ENCODE measurements at regions not wholly inside any gene's neighbourhood (a gene's known extent, or its start where the extent isn't known, plus 50 kb on each side); places are given as distances from the start of the nearest gene placed in this dataset.
"Not testable (repeated sequence)": the region's sequence is repeated elsewhere in the genome, so short reads cannot be mapped to it uniquely, and the experiment has no call there.

DNA sequence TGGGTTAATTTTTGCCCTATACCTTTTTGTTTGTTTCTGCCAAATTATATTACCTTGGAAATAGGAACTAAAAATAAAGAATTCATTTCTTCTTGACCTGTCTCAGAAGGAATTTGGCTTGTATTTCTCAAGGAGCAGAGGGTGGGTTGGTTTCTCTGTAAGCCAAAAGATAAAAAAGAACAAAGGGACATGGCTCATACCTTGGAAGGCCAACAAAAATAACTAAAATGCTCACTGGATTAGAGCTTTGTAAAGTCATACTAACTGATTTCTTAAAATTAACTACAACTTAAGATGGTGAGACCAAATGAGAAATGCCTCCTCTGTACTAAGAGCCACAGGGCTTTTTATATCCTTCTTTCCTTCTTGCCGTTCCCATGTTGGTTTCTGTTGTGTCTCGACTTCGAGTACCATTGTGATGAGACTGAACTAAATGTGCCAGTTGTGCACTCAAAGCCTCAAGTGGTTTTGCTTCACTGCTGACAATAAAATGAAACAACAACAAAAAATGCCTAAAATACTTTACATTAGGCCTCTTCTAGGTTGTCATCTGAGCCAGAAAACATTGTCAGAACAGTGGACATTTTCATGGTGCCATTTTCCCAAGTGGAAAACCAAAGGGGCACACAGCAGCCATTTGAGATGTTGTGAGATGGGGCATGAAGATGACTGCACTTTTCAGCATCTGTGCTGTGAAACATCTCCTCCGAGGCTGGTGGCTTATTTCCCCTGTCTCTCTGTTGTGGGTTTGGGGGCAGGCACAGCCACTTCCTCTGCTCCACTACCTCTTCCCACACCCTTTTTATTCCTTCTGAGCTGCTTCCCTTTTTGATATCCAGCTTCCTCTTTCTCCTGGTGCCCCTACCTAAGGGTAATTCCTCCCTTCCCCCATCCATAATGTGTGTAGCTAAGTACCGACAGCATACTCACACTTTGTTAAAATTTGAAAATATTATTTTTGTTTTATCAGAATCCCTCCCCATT lies 51.8 kb upstream of the AGR3 start:
- Histone ChIP-seq H3K4me3 (no peak overlapping the region), H3K36me3 (no peaks in the 10 kb centered on the region), H3K9me3 (replicated peaks) (no peaks in the 10 kb centered on the region), H3K27ac (no peak overlapping the region), H3K27me3 (replicated peaks) (no peaks in the 10 kb centered on the region), H3K4me1 (replicated peaks) (peaks cover 18% of the 10 kb centered on the region)
- DNase-seq (ENCODE audit: low read depth in 1 of 2, low spot score in 2 of 2), result no peak

DNA sequence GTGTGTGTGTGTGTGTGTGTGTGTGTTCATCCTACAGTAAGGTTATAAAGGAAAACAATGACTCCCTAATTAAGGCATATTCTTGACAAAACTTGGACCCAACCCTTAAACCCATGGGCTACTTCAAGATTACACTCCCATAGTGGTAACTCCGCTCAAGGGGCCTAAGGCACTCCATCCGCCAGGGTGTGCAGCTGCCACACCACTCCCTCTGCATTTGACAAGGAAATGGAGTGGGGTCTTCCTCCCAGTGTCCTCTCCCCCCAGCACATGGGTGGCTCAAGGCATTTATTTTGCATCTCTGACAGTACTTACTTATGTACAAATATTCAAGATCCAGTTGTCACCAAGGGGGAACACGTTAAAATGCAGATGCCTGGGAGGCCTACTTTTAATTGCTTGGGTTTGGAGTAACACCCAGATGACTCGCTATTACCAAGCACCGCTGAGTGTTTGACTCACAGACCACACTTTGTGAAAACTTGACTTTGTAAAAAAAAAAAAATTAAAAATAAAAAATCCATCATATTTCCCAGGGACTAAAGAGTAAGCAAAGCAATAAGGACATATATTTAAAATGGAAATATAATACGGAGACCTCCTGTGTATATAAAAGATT lies 53.0 kb upstream of the AGR3 start:
- H3K36me3 ChIP-seq, result no peaks in the 10 kb centered on the region
- H3K4me3 ChIP-seq, result no peak overlapping the region
- DNase-seq (ENCODE audit: low read depth in 1 of 2, low spot score in 2 of 2), result peak in 1 of 2 experiments; percentile 30
- no peaks in the 10 kb centered on the region for H3K27me3 ChIP-seq (replicated peaks)
- H3K27ac ChIP-seq, result no peak overlapping the region
- H3K9me3 ChIP-seq (replicated peaks), result no peaks in the 10 kb centered on the region
- peaks cover 18% of the 10 kb centered on the region for H3K4me1 ChIP-seq (replicated peaks)

DNA sequence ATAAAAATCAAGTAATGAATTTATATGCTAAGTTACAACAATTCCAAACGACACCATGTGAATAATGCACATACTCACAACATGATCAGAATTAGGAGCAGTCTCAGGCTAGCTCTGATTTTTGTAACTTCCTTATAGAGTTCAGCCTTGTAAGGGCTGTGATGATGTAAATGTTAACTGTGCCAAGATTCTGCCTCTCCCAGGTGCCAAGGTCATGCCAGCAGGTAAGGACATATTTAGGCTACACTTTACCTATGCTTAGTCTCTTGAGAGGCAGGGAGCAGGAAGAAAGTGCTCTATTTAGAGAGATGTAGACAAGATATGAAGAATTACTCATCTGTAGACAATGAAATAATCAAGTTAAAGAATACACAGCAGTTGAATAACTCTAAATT lies 53.6 kb upstream of the AGR3 start:
- peaks cover 18% of the 10 kb centered on the region for H3K4me1 ChIP-seq (replicated peaks)
- no peaks in the 10 kb centered on the region for H3K27me3 ChIP-seq (replicated peaks)
- no peaks in the 10 kb centered on the region for H3K9me3 ChIP-seq (replicated peaks)
- no peak overlapping the region for H3K4me3 ChIP-seq
- no peaks in the 10 kb centered on the region for H3K36me3 ChIP-seq
- peak in 1 of 2 experiments; percentile 34 for DNase-seq (ENCODE audit: low read depth in 1 of 2, low spot score in 2 of 2)
- 0 out of 2 replicates have a peak overlapping the region, but pooled peaks have one; percentile 20 for H3K27ac ChIP-seq

DNA sequence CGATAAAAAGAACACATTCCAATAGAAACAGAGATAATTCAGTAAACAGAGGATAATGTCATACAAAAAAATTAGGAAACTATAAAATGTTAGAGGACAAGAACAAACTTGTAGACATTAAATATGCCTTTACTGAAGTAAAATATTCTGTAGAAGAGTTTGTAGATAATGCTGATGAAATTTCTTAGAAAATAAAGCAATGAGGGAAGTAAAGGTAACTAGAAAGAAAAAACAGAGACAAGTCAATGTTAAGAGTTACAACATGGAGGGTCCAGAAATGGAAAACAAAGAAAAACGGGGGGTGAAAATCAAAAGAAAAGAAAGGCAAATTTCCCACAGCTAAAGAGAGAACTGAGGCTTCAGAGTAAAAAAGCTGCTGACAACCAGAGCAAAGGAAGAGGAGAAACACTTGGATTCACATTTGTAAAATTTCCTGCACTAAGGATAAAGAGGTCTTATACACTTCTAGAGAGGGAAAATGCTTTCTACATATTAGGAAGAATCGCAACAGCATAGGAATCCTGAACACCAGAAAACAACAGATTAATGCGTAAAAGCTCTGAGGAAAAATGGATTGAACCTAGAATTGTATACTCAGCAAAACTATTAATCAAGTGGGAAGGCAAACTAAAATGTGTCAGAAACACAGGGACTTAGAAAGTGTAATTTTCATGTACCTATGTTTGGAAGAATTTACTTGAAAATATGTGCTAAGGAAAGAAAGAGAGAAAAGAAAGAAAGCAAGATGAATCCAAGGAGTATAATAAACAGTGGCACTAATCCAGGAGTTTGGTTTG lies 55.0 kb upstream of the AGR3 start:
- H3K36me3 ChIP-seq, result no peaks in the 10 kb centered on the region
- no peak overlapping the region for H3K27ac ChIP-seq
- peaks cover 18% of the 10 kb centered on the region for H3K4me1 ChIP-seq (replicated peaks)
- no peak overlapping the region for H3K4me3 ChIP-seq
- no peaks in the 10 kb centered on the region for H3K9me3 ChIP-seq (replicated peaks)
- no peaks in the 10 kb centered on the region for H3K27me3 ChIP-seq (replicated peaks)
- DNase-seq (ENCODE audit: low read depth in 1 of 2, low spot score in 2 of 2), result no peak

DNA sequence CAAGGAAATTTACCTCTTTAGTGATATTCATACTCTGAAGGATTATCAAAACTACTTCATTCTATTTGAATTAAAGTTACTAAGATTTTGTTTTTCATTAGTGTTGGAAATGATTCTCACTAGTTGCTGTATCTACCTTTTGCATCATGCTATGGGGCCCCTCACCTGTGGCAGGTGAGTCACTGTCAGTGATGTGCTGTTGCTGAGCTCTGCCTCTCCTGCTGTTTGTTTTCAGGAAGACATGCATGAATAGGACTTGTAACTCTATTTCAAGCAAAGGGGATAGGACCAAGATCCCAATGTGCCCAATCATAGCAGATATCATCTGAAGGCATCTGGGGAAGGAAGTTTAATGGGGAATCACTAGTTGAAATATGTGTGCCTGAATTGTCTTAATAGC lies 57.4 kb upstream of the AGR3 start:
- Histone ChIP-seq H3K9me3 (replicated peaks) (no peaks in the 10 kb centered on the region), H3K4me1 (replicated peaks) (peaks cover 18% of the 10 kb centered on the region), H3K4me3 (no peak overlapping the region), H3K27ac (no peak overlapping the region), H3K36me3 (no peaks in the 10 kb centered on the region), H3K27me3 (replicated peaks) (no peaks in the 10 kb centered on the region)
- no peak for DNase-seq (ENCODE audit: low read depth in 1 of 2, low spot score in 2 of 2)

DNA sequence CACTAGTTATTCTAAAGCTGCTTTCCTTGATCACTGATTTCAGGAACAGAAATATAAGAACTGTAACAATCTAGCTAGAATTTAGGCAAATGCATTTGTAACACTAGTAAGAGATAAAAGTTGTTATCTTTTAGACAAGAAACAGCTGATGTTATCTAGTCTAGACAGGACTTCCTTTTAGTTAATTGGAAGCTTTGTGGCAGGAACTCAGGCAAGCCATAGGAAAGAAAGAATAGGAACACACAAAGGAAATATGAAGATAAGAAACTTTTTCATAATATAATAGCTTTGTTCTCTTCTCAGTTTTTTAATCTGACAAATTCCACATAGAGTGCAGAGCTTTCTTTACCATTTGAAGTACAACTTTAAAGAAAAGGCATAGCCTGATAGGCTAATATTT lies 59.0 kb upstream of the AGR3 start:
- no peaks in the 10 kb centered on the region for H3K9me3 ChIP-seq (replicated peaks)
- H3K27ac ChIP-seq, result no peak overlapping the region
- H3K36me3 ChIP-seq, result no peaks in the 10 kb centered on the region
- no peaks in the 10 kb centered on the region for H3K27me3 ChIP-seq (replicated peaks)
- no peak overlapping the region for H3K4me3 ChIP-seq
- DNase-seq (ENCODE audit: low read depth in 1 of 2, low spot score in 2 of 2), result no peak
- peaks cover 3% of the 10 kb centered on the region for H3K4me1 ChIP-seq (replicated peaks)

DNA sequence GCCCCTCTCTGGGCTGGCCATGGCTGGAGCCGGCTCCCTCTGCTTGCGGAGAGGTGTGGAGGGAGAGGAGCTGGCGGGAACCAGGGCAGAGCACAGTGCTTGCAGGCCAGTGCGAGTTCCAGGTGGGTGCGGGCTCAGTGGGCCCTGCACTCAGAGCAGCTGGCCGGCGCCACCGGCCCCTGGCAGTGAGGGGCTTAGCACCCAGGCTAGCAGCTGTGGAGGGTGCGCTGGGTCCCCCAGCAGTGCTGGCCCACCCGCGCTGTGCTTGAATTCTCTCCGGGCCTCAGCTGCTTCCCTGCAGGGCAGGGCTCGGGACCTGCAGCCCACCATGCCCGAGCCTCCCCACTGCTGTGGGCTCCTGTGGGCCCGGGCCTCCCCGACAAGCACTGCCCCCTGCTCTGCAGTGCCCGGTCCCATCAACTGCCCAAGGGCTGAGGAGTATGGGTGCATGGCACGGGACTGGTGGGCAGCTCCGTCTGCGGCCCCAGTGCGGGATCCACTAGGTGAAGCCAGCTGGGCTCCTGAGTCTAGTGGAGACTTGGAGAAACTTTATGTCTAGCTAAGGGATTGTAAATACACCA lies 61.2 kb upstream of the AGR3 start:
- Histone ChIP-seq H3K9me3 (replicated peaks) (peaks cover 6% of the 10 kb centered on the region), H3K4me3 (no peak overlapping the region), H3K27me3 (replicated peaks) (no peaks in the 10 kb centered on the region), H3K36me3 (no peaks in the 10 kb centered on the region), H3K27ac (no peak overlapping the region), H3K4me1 (replicated peaks) (no peaks in the 10 kb centered on the region)
- no peak for DNase-seq (ENCODE audit: low read depth in 1 of 2, low spot score in 2 of 2)

DNA sequence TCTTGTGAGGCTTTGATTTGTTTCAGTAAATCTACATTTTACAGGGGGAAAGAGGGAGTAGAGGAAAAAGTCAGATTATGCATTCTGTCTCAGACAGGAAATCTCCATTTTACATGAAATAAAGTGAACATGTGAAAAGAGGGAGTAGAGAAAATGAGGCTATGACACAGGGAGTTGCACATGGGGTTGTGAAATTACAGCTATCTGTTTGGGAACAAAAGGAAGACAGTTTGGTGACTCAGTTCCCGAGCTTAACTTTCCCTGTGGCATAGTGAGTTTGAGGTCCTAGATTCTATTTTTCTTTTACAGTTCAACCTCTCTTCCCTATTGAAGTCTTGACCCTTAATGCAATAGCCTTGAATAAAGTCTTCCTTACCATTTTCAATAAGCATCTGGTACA lies 63.2 kb upstream of the AGR3 start:
- DNase-seq (ENCODE audit: low read depth in 1 of 2, low spot score in 2 of 2), result no peak
- H3K27ac ChIP-seq, result no peak overlapping the region
- H3K4me3 ChIP-seq, result no peak overlapping the region
- H3K9me3 ChIP-seq (replicated peaks), result peaks cover 12% of the 10 kb centered on the region
- H3K4me1 ChIP-seq (replicated peaks), result no peaks in the 10 kb centered on the region
- no peaks in the 10 kb centered on the region for H3K27me3 ChIP-seq (replicated peaks)
- H3K36me3 ChIP-seq, result no peaks in the 10 kb centered on the region

DNA sequence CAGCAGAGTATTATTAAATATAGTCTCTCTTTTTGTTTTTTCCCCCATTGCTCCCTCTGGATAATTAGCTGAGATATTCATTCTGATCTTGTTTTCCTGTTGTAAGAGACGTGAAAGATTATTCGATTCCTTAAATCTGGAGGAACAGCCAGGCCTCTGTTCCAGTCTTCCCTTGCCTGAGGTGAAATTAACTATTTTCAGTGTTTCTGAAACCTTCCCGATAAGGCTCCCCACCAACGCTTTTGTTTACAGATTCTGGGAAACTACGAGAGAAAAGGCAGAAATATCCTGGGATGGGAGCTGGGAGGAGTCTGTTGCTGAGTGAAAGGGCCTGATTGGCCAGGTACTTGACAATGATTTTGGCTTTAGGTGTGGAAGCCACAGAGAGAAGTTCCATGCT lies 63.6 kb upstream of the AGR3 start:
- Histone ChIP-seq H3K27ac (no peak overlapping the region), H3K36me3 (no peaks in the 10 kb centered on the region), H3K27me3 (replicated peaks) (no peaks in the 10 kb centered on the region), H3K4me1 (replicated peaks) (no peaks in the 10 kb centered on the region), H3K4me3 (no peak overlapping the region), H3K9me3 (replicated peaks) (peaks cover 12% of the 10 kb centered on the region)
- no peak for DNase-seq (ENCODE audit: low read depth in 1 of 2, low spot score in 2 of 2)

DNA sequence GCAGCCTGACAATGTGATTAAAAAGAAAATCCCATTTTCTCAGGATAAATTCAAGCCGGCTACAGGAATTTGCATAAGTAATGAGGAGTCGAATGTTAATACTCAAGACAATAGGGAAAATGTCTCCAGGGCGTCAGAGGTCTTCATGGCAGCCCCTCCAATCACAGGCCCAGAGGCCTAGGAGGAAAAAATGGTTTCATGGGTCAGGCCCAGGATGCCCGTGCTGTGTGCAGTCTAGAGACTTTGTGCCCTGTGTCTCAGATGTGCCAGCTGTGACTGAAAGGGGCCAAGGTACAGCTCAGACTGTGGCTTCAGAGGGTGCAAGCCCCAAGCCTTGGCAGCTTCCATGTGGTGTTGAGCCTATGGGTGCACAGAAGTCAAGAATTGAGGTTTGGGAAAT lies 66.3 kb upstream of the AGR3 start:
- not testable (repeated sequence) for H3K27me3 ChIP-seq (replicated peaks); DNase-seq (ENCODE audit: low read depth in 1 of 2, low spot score in 2 of 2); H3K36me3 ChIP-seq; H3K27ac ChIP-seq; H3K4me1 ChIP-seq (replicated peaks); H3K4me3 ChIP-seq
- H3K9me3 ChIP-seq (replicated peaks), result peaks cover 12% of the 10 kb centered on the region

DNA sequence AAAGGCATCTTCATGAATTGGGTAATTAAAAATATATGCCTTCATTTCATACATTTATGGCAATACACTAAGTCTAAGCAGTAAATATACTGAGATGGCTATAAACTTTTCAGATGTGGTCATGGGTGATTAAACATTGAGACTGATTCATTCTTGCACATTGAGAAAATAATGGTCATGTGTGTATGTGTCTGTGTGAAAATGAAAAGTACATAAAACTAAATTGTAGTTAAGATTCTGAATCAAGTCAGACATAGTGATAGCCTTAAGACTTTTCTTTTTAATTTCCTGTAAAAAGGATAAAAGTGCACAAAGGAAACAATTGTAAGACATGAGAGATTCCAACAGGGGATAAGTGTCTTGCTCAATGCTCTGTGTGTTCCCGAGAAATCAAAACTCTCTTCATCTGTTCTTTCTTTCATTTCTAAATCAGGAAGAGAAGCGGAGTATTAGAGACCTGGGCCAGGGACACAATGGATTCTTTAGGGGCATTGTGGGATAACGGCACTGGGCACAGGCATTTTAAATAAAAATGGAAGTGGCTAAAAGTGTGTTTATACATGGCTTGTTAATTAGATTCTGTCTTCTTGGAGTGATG lies 69.8 kb upstream of the AGR3 start:
- Histone ChIP-seq H3K36me3 (no peaks in the 10 kb centered on the region), H3K27ac (no peak overlapping the region), H3K9me3 (replicated peaks) (peaks cover 12% of the 10 kb centered on the region), H3K4me1 (replicated peaks) (peaks cover 4% of the 10 kb centered on the region; the same call in 1 of the 2 replicates), H3K4me3 (no peak overlapping the region), H3K27me3 (replicated peaks) (no peaks in the 10 kb centered on the region)
- no peak for DNase-seq (ENCODE audit: low read depth in 1 of 2, low spot score in 2 of 2)

DNA sequence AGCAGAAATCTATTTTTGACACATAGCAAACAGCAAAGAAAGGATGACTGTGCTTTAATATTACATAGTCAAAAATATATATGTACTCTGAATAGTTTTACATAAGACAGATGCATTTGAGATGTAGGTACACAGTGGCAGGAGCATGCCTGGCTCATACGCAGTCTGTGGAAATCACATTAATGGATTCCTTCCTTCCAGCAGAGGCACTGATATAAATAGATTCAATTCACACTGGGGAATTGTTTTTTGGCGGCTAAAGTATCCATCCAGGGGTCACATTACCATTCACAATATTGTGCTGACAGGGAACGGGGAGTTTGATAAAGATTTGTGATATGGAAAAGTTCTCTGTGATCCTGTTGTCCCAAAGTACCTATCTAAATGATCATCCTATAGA lies 72.5 kb upstream of the AGR3 start:
- Histone ChIP-seq H3K4me1 (replicated peaks) (peaks cover 9% of the 10 kb centered on the region; the same call in 1 of the 2 replicates), H3K9me3 (replicated peaks) (no peaks in the 10 kb centered on the region), H3K4me3 (no peak overlapping the region), H3K36me3 (no peaks in the 10 kb centered on the region), H3K27me3 (replicated peaks) (no peaks in the 10 kb centered on the region), H3K27ac (no peak overlapping the region)
- no peak for DNase-seq (ENCODE audit: low read depth in 1 of 2, low spot score in 2 of 2)

DNA sequence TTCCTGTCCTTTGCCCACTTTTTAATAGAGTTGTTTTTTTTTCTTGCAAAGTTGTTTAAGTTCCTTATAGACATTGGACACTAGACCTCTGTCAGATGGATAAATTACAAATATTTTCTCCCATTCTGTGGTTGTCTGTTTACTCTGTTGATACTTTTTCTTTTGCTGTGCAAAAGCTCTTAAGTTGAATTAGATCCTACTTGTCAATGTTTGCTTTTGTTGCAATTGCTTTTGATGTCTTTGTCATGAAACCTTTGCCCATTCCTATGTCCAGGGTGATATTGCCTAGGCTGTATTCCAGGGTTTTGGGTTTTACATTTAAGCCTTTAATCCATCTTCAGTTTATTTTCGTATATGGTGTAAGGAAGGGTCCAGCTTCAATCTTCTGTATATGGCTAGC lies 76.9 kb upstream of the AGR3 start:
- Histone ChIP-seq H3K9me3 (replicated peaks) (no peaks in the 10 kb centered on the region), H3K4me3 (no peak overlapping the region), H3K27me3 (replicated peaks) (no peaks in the 10 kb centered on the region), H3K36me3 (no peaks in the 10 kb centered on the region), H3K27ac (no peak overlapping the region), H3K4me1 (replicated peaks) (peaks cover 9% of the 10 kb centered on the region)
- DNase-seq (ENCODE audit: low read depth in 1 of 2, low spot score in 2 of 2), result no peak
